IMR-90 (cell line): ENCODE measurements at regions not wholly inside any gene's neighbourhood (a gene's known extent, or its start where the extent isn't known, plus 50 kb on each side); places are given as distances from the start of the nearest gene placed in this dataset.

Experiments
- ATAC-seq: fragments of 200-7000 bp; cut with Tn5 transposase; 2 replicates; pipeline ENCODE4 v1.9.1; 2020; ENCODE audit warnings: low read depth, mild to moderate bottlenecking, moderate library complexity
- BruUV-seq: library from RNA; stranded (reverse); fragments of 400-500 nt; replicated peaks from 2 replicates; lab custom pipeline; 2021; lab: Mats Ljungman, UMichigan
- CTCF ChIA-PET: fragments of 300-600 bp; formaldehyde crosslinking; extraction: SDS; loops from one replicate; lab custom pipeline; 2021; ENCODE audit warnings: antibody characterized with exemption; lab: Yijun Ruan, JAX
- POLR2A ChIA-PET: fragments of 300-600 bp; sonication (Branson Sonifier 250); formaldehyde crosslinking; loops from one replicate; lab custom pipeline; 2022; ENCODE audit warnings: antibody characterized with exemption; ENCODE audit not compliant: unreplicated experiment; lab: Charles Lee
- DNase-seq: peaks from one replicate; pipeline ENCODE4 v3.0.0; 2013
- H2AFZ ChIP-seq: replicated peaks from 2 replicates; pipeline ENCODE3; 2013; ENCODE audit warnings: low read length, mild to moderate bottlenecking; ENCODE audit not compliant: poor library complexity
- H2AK5ac ChIP-seq: 2 replicates; pipeline ENCODE4 v1.6.1; 2013; ENCODE audit warnings: low read depth, low read length, inconsistent platforms
- H2AK9ac ChIP-seq: replicated peaks from 2 replicates; pipeline ENCODE3; 2013; ENCODE audit warnings: mild to moderate bottlenecking, low read depth, low read length, moderate library complexity; ENCODE audit not compliant: poor library complexity
- H2BK120ac ChIP-seq: 2 replicates; pipeline ENCODE4 v1.6.1; 2013; ENCODE audit warnings: low read depth, low read length, inconsistent platforms
- H2BK15ac ChIP-seq: 3 replicates; pipeline ENCODE4 v1.6.1; 2013; ENCODE audit warnings: low read depth, low read length, inconsistent platforms
- H2BK20ac ChIP-seq: 2 replicates; pipeline ENCODE4 v1.6.1; 2013; ENCODE audit warnings: low read depth, mild to moderate bottlenecking, inconsistent platforms, low read length, moderate library complexity
- H2BK5ac ChIP-seq: 2 replicates; pipeline ENCODE4 v1.6.1; 2013; ENCODE audit warnings: mild to moderate bottlenecking, low read depth, low read length, inconsistent platforms; ENCODE audit not compliant: poor library complexity, severe bottlenecking
- H3K14ac ChIP-seq: replicated peaks from 2 replicates; pipeline ENCODE4 v1.6.1; 2013; ENCODE audit warnings: low read depth, low read length, inconsistent platforms
- H3K18ac ChIP-seq: 2 replicates; pipeline ENCODE4 v1.6.1; 2013; ENCODE audit warnings: low read depth, low read length, control low read depth
- H3K23ac ChIP-seq: 2 replicates; pipeline ENCODE4 v1.6.1; 2013; ENCODE audit warnings: low read depth, low read length, inconsistent platforms
- H3K27ac ChIP-seq: 2 replicates; pipeline ENCODE4 v1.5.1; 2013; ENCODE audit warnings: mild to moderate bottlenecking, control low read depth, low read length; ENCODE audit not compliant: insufficient read depth
- H3K27me3 ChIP-seq: 2 replicates; pipeline ENCODE4 v1.6.1; 2013; ENCODE audit warnings: low read length; ENCODE audit not compliant: control insufficient read depth, insufficient read depth
- H3K36me3 ChIP-seq: 2 replicates; pipeline ENCODE4 v1.6.1; 2013; ENCODE audit warnings: low read length, mixed read lengths; ENCODE audit not compliant: control insufficient read depth, insufficient read depth
- H3K4ac ChIP-seq: 2 replicates; pipeline ENCODE4 v1.6.1; 2013; ENCODE audit warnings: low read depth, low read length, inconsistent platforms
- H3K4me1 ChIP-seq: 2 replicates; pipeline ENCODE4 v1.6.1; 2013; ENCODE audit warnings: low read length, mixed read lengths; ENCODE audit not compliant: control insufficient read depth, insufficient read depth
- H3K4me2 ChIP-seq: 2 replicates; pipeline ENCODE4 v1.6.1; 2013; ENCODE audit warnings: low read depth, mild to moderate bottlenecking, control low read depth, low read length, moderate library complexity
- H3K4me3 ChIP-seq: 2 replicates; pipeline ENCODE4 v1.5.1; 2013; ENCODE audit warnings: low read depth, mild to moderate bottlenecking, control low read depth, low read length, moderate library complexity; ENCODE audit not compliant: insufficient read depth
- H3K56ac ChIP-seq: 2 replicates; pipeline ENCODE4 v1.6.1; 2013; ENCODE audit warnings: low read length, inconsistent platforms; ENCODE audit not compliant: insufficient read depth; ENCODE audit errors: extremely low read depth
- H3K79me1 ChIP-seq, 2 experiments: 2 replicates each; pipeline ENCODE4 v1.6.1; 2013; ENCODE audit warnings: low read length in 2 of 2, inconsistent platforms in 1 of 2, low read depth in 1 of 2
- H3K9ac ChIP-seq: 2 replicates; pipeline ENCODE4 v1.6.1; 2013; ENCODE audit warnings: low read depth, low read length, control low read depth
- H3K9me1 ChIP-seq: 2 replicates; pipeline ENCODE4 v1.6.1; 2013; ENCODE audit warnings: low read length, inconsistent platforms; ENCODE audit not compliant: insufficient read depth
- H3K9me3 ChIP-seq: 2 replicates; pipeline ENCODE4 v1.6.1; 2013; ENCODE audit warnings: low read length; ENCODE audit not compliant: control insufficient read depth, insufficient read depth
- H4K20me1 ChIP-seq: 2 replicates; pipeline ENCODE4 v1.6.1; 2013; ENCODE audit warnings: low read length, inconsistent platforms; ENCODE audit not compliant: insufficient read depth
- H4K5ac ChIP-seq: 2 replicates; pipeline ENCODE4 v1.6.1; 2013; ENCODE audit warnings: mild to moderate bottlenecking, low read depth, low read length, control low read depth
- H4K8ac ChIP-seq, 2 experiments: 2 replicates each; pipeline ENCODE4 v1.6.1; 2013; ENCODE audit warnings: low read depth in 2 of 2, low read length in 2 of 2, control low read depth in 1 of 2, inconsistent platforms in 1 of 2
- H4K91ac ChIP-seq: 2 replicates; pipeline ENCODE4 v1.6.1; 2013; ENCODE audit warnings: low read depth, low read length, inconsistent platforms; ENCODE audit not compliant: insufficient read depth
- CEBPB ChIP-seq: IDR thresholded peaks from 2 replicates; pipeline ENCODE4 v1.6.1; 2012; ENCODE audit warnings: low read depth, low read length, improper control_type of control experiment
- MAZ ChIP-seq: IDR thresholded peaks from 2 replicates; pipeline ENCODE4 v1.6.1; 2012; ENCODE audit warnings: low read depth, mild to moderate bottlenecking, low read length, improper control_type of control experiment, moderate library complexity, borderline replicate concordance
- NFE2L2 ChIP-seq: fragments of 150-350 bp; IDR thresholded peaks from 2 replicates; pipeline ENCODE4 v1.6.1; 2016; ENCODE audit warnings: low read depth, mild to moderate bottlenecking, low read length
- POLR2A ChIP-seq: IDR thresholded peaks from 2 replicates; pipeline ENCODE4 v1.6.1; 2012; ENCODE audit warnings: mild to moderate bottlenecking, low read depth, low read length
- SMC3 ChIP-seq: fragments of 150-350 bp; IDR thresholded peaks from 2 replicates; pipeline ENCODE4 v1.6.1; 2016; ENCODE audit warnings: low read depth, mild to moderate bottlenecking, antibody characterized with exemption, low read length, moderate library complexity
- USF2 ChIP-seq: fragments of 150-350 bp; IDR thresholded peaks from 2 replicates; pipeline ENCODE4 v1.6.1; 2017; ENCODE audit warnings: mild to moderate bottlenecking, antibody characterized with exemption, low read length, low read depth
- WGBS, 2 experiments: methylation state at CpG; one replicate each; pipeline versions ENCODE4 v1.1.5 to v1.1.7; 2013; ENCODE audit warnings: missing lambda C conversion rate in 2 of 2; ENCODE audit not compliant: insufficient read length in 1 of 2; ENCODE audit errors: extremely low coverage in 2 of 2; 5-methylcytosine and 5-hydroxymethylcytosine counted together
- dilution Hi-C: fragments of 300-500 bp; cut with HindIII; formaldehyde crosslinking; loops from one replicate; pipeline ENCODE4 v1.14.3; 2018; ENCODE audit warnings: low sequenced_read_pairs; ENCODE audit not compliant: unreplicated experiment
- in situ Hi-C: fragments of 300-500 bp; cut with MboI; formaldehyde crosslinking; loops from 3 replicates; pipeline ENCODE4 v1.14.3; 2019; ENCODE audit warnings: low sequenced_read_pairs, inconsistent platforms, mixed read lengths
- intact Hi-C: fragments of 100-400 bp; cut with micrococcal nuclease; formaldehyde crosslinking; loops from 2 replicates; pipeline ENCODE4 v1.10.0; 2022

GRCh38 chr5:168167338-168167737, 124.1 kb upstream of the WWC1 start:
- no peak overlapping the region for H3K56ac ChIP-seq
- no peak overlapping the region for H3K4me2 ChIP-seq
- no peaks in the 10 kb centered on the region for H3K9me1 ChIP-seq
- ATAC-seq (no peak), DNase-seq (no peak)
- no CpG with 5 or more reads among the region's 7 CpGs for WGBS, 2 experiments
- H3K23ac ChIP-seq, result no peak overlapping the region
- no peaks in the 10 kb centered on the region for H3K36me3 ChIP-seq
- no TSS peak for BruUV-seq
- no peak overlapping the region for H2BK15ac ChIP-seq
- intact Hi-C loops (no loop called here), in situ Hi-C loops (no loop called here), dilution Hi-C loops (no loop called here)
- H2BK20ac ChIP-seq, result no peak overlapping the region
- H4K5ac ChIP-seq, result no peak overlapping the region
- no peak overlapping the region for H4K91ac ChIP-seq
- H3K27me3 ChIP-seq, result no peaks in the 10 kb centered on the region
- H3K9me3 ChIP-seq, result no peaks in the 10 kb centered on the region
- no peak overlapping the region for H2AK5ac ChIP-seq
- H2BK5ac ChIP-seq, result no peak overlapping the region
- H3K14ac ChIP-seq, result no peak overlapping the region
- CTCF ChIA-PET, result no interaction called here
- no peak overlapping the region for H2AK9ac ChIP-seq
- no peak overlapping the region for H3K4ac ChIP-seq
- H2AFZ ChIP-seq, result no peak overlapping the region
- no peak overlapping the region for H3K27ac ChIP-seq
- no peaks in the 10 kb centered on the region for H3K4me1 ChIP-seq
- POLR2A ChIA-PET, result no interaction called here
- no peak overlapping the region for H3K9ac ChIP-seq
- no peak overlapping the region for H4K8ac ChIP-seq
- TF ChIP-seq CEBPB (no peak), POLR2A (no peak), NFE2L2 (no peak), USF2 (no peak), MAZ (no peak), SMC3 (no peak)
- H2BK120ac ChIP-seq, result no peak overlapping the region
- H3K79me1 ChIP-seq, result no peaks in the 10 kb centered on the region
- no peaks in the 10 kb centered on the region for H4K20me1 ChIP-seq
- no peak overlapping the region for H3K4me3 ChIP-seq
- no peak overlapping the region for H3K18ac ChIP-seq
